Activated CD4-positive, alpha-beta T cell treated with anti-CD3 and anti-CD28 coated beads, Interleukin-2, Interleukin-4, amounts not matched to agents 100 ng/mL and 50 ng/mL, durations not matched to agents 16 hours and 8 hours (primary cell): ENCODE measurements at regions not wholly inside any gene's neighbourhood (a gene's known extent, or its start where the extent isn't known, plus 50 kb on each side); places are given as distances from the start of the nearest gene placed in this dataset.
"Not testable (repeated sequence)": the region's sequence is repeated elsewhere in the genome, so short reads cannot be mapped to it uniquely, and the experiment has no call there.

Experiments
- DNase-seq: peaks from one replicate; pipeline ENCODE4 v3.0.0-alpha.2; 2020; ENCODE audit warnings: low spot score

GRCh38 chr1:177424744-177425143, 254.0 kb downstream of the BRINP2 start:
- DNase-seq: no peak

GRCh38 chr1:177423090-177423489, 252.3 kb downstream of the BRINP2 start:
- DNase-seq: no peak

- no peak for DNase-seq
Measured at GRCh38 chr1:177413982-177414596, 243.3 kb downstream of the BRINP2 start.

GRCh38 chr1:177411381-177411780, 240.6 kb downstream of the BRINP2 start:
- no peak for DNase-seq

- DNase-seq: no peak
Measured at GRCh38 chr1:177410179-177410766, 239.5 kb downstream of the BRINP2 start.

GRCh38 chr1:177406323-177406722, 235.6 kb downstream of the BRINP2 start:
- DNase-seq: not testable (repeated sequence)

- no peak for DNase-seq
Measured at GRCh38 chr1:177392336-177392735, 221.6 kb downstream of the BRINP2 start.

- no peak for DNase-seq
Measured at GRCh38 chr1:177385760-177386698, 215.3 kb downstream of the BRINP2 start.

- no peak for DNase-seq
Measured at GRCh38 chr1:177384461-177384860, 213.7 kb downstream of the BRINP2 start.

- no peak for DNase-seq
Measured at GRCh38 chr1:177383715-177384114, 213.0 kb downstream of the BRINP2 start.

- DNase-seq: no peak
Measured at GRCh38 chr1:177377866-177378265, 207.1 kb downstream of the BRINP2 start.

GRCh38 chr1:177368255-177368654, 197.5 kb downstream of the BRINP2 start:
- no peak for DNase-seq

- DNase-seq: no peak
Measured at GRCh38 chr1:177366091-177366490, 195.3 kb downstream of the BRINP2 start.

- no peak for DNase-seq
Measured at GRCh38 chr1:177360791-177361190, 190.0 kb downstream of the BRINP2 start.

- no peak for DNase-seq
Measured at GRCh38 chr1:177356674-177357435, 186.1 kb downstream of the BRINP2 start.

GRCh38 chr1:177355575-177355974, 184.8 kb downstream of the BRINP2 start:
- no peak for DNase-seq

GRCh38 chr1:177354247-177354646, 183.5 kb downstream of the BRINP2 start:
- DNase-seq: no peak

GRCh38 chr1:177351361-177352108, 180.8 kb downstream of the BRINP2 start:
- DNase-seq: no peak

GRCh38 chr1:177346790-177347359, 176.1 kb downstream of the BRINP2 start:
- DNase-seq: no peak

GRCh38 chr1:177343445-177343844, 172.7 kb downstream of the BRINP2 start:
- no peak for DNase-seq

GRCh38 chr1:177341773-177342172, 171.0 kb downstream of the BRINP2 start:
- no peak for DNase-seq
